ENCODE measurements at regions not wholly inside any gene's neighbourhood (a gene's known extent, or its start where the extent isn't known, plus 50 kb on each side); places are given as distances from the start of the nearest gene placed in this dataset.

GRCh38 chr2:217330647-217331046 is 470.8 kb upstream of the TNP1 start:
- no peak for DNase-seq (ENCODE audit: low read depth in 4 of 4, low spot score in 3 of 4)

- no peak for DNase-seq (ENCODE audit: low read depth in 4 of 4, low spot score in 3 of 4)
Measured at GRCh38 chr2:217329023-217329431, 469.2 kb upstream of the TNP1 start.

- no peak for DNase-seq (ENCODE audit: low read depth in 4 of 4, low spot score in 3 of 4)
Measured at GRCh38 chr2:217328622-217328978, 468.7 kb upstream of the TNP1 start.

- DNase-seq (ENCODE audit: low read depth in 4 of 4, low spot score in 3 of 4): no peak
Measured at GRCh38 chr2:217327953-217328621, 468.2 kb upstream of the TNP1 start.

GRCh38 chr2:217326238-217327022 is 466.6 kb upstream of the TNP1 start:
- DNase-seq (ENCODE audit: low read depth in 4 of 4, low spot score in 3 of 4): no peak

- no peak for DNase-seq (ENCODE audit: low read depth in 4 of 4, low spot score in 3 of 4)
Measured at GRCh38 chr2:217325816-217326215, 466.0 kb upstream of the TNP1 start.

GRCh38 chr2:217325251-217325650 is 465.4 kb upstream of the TNP1 start:
- no peak for DNase-seq (ENCODE audit: low read depth in 4 of 4, low spot score in 3 of 4)

- DNase-seq (ENCODE audit: low read depth in 4 of 4, low spot score in 3 of 4): no peak
Measured at GRCh38 chr2:217316743-217317142, 456.9 kb upstream of the TNP1 start.

- no peak for DNase-seq (ENCODE audit: low read depth in 4 of 4, low spot score in 3 of 4)
Measured at GRCh38 chr2:217314021-217314460, 454.2 kb upstream of the TNP1 start.

GRCh38 chr2:217313386-217313785 is 453.5 kb upstream of the TNP1 start:
- DNase-seq (ENCODE audit: low read depth in 4 of 4, low spot score in 3 of 4): no peak

- no peak for DNase-seq (ENCODE audit: low read depth in 4 of 4, low spot score in 3 of 4)
Measured at GRCh38 chr2:217309056-217309455, 449.2 kb upstream of the TNP1 start.

- DNase-seq (ENCODE audit: low read depth in 4 of 4, low spot score in 3 of 4): no peak
Measured at GRCh38 chr2:217307023-217307422, 447.2 kb upstream of the TNP1 start.

- DNase-seq (ENCODE audit: low read depth in 4 of 4, low spot score in 3 of 4): no peak
Measured at GRCh38 chr2:217305882-217306281, 446.0 kb upstream of the TNP1 start.

GRCh38 chr2:217304582-217304981 is 444.7 kb upstream of the TNP1 start:
- no peak for DNase-seq (ENCODE audit: low read depth in 4 of 4, low spot score in 3 of 4)

- no peak for DNase-seq (ENCODE audit: low read depth in 4 of 4, low spot score in 3 of 4)
Measured at GRCh38 chr2:217302856-217303255, 443.0 kb upstream of the TNP1 start.

- DNase-seq (ENCODE audit: low read depth in 4 of 4, low spot score in 3 of 4): no peak
Measured at GRCh38 chr2:217301142-217301925, 441.5 kb upstream of the TNP1 start.

- DNase-seq (ENCODE audit: low read depth in 4 of 4, low spot score in 3 of 4): no peak
Measured at GRCh38 chr2:217299590-217299989, 439.7 kb upstream of the TNP1 start.

- DNase-seq (ENCODE audit: low read depth in 4 of 4, low spot score in 3 of 4): no peak
Measured at GRCh38 chr2:217297096-217297495, 437.2 kb upstream of the TNP1 start.

GRCh38 chr2:217294818-217295217 is 435.0 kb upstream of the TNP1 start:
- DNase-seq (ENCODE audit: low read depth in 4 of 4, low spot score in 3 of 4): no peak

- no peak for DNase-seq (ENCODE audit: low read depth in 4 of 4, low spot score in 3 of 4)
Measured at GRCh38 chr2:217294211-217294610, 434.3 kb upstream of the TNP1 start.

- DNase-seq (ENCODE audit: low read depth in 4 of 4, low spot score in 3 of 4): no peak
Measured at GRCh38 chr2:217293607-217294006, 433.7 kb upstream of the TNP1 start.

GRCh38 chr2:217293046-217293445 is 433.2 kb upstream of the TNP1 start:
- no peak for DNase-seq (ENCODE audit: low read depth in 4 of 4, low spot score in 3 of 4)

Measured in right renal pelvis (tissue), 4 donors.